ENCODE measurements at regions not wholly inside any gene's neighbourhood (a gene's known extent, or its start where the extent isn't known, plus 50 kb on each side); places are given as distances from the start of the nearest gene placed in this dataset.

- no peak overlapping the region for H3K4me3 ChIP-seq (ENCODE audit: low read depth, low read length, poor library complexity, severe bottlenecking)
- TF ChIP-seq CTCF (conservative IDR thresholded peaks at IDR 0.05; ENCODE audit: low read depth, low read length), result no peak
- no peak for TF ChIP-seq EZH2 (IDR thresholded peaks at IDR 0.05; ENCODE audit: borderline replicate concordance, low read depth, low read length, poor library complexity, severe bottlenecking)
- no peaks in the 10 kb centered on the region for H3K36me3 ChIP-seq (ENCODE audit: insufficient read depth, low read length, poor library complexity, severe bottlenecking)
- intact Hi-C loops (cut with micrococcal nuclease; ENCODE audit: unreplicated experiment), result no loop called here
- ChIA-PET POLR2A (ENCODE audit: low non-redundant PET) (no interaction called here), CTCF (no interaction called here)
- peak; percentile 23 for DNase-seq (ENCODE audit: low spot score)
- H3K27ac ChIP-seq (ENCODE audit: low read depth, low read length, poor library complexity, severe bottlenecking), result no peak overlapping the region
- H3K9me3 ChIP-seq (ENCODE audit: low read depth, low read length, poor library complexity, severe bottlenecking), result no peaks in the 10 kb centered on the region
- H3K27me3 ChIP-seq (replicated peaks; ENCODE audit: insufficient read depth, low read depth, low read length, poor library complexity), result no peaks in the 10 kb centered on the region
- no peaks in the 10 kb centered on the region for H3K4me1 ChIP-seq (ENCODE audit: insufficient read depth, low read length, poor library complexity, severe bottlenecking)
- BruUV-seq (replicated peaks), result no TSS peak
Measured at GRCh38 chr5:10913841-10914240, 152.8 kb upstream of the DAP start.

- no peak overlapping the region for H3K4me3 ChIP-seq (ENCODE audit: low read depth, low read length, poor library complexity, severe bottlenecking)
- no TSS peak for BruUV-seq (replicated peaks)
- no peaks in the 10 kb centered on the region for H3K36me3 ChIP-seq (ENCODE audit: insufficient read depth, low read length, poor library complexity, severe bottlenecking)
- ChIA-PET CTCF (no interaction called here), POLR2A (ENCODE audit: low non-redundant PET) (no interaction called here)
- intact Hi-C loops (cut with micrococcal nuclease; ENCODE audit: unreplicated experiment), result no loop called here
- no peaks in the 10 kb centered on the region for H3K9me3 ChIP-seq (ENCODE audit: low read depth, low read length, poor library complexity, severe bottlenecking)
- no peak overlapping the region for H3K27ac ChIP-seq (ENCODE audit: low read depth, low read length, poor library complexity, severe bottlenecking)
- H3K27me3 ChIP-seq (replicated peaks; ENCODE audit: insufficient read depth, low read depth, low read length, poor library complexity), result no peaks in the 10 kb centered on the region
- H3K4me1 ChIP-seq (ENCODE audit: insufficient read depth, low read length, poor library complexity, severe bottlenecking), result no peaks in the 10 kb centered on the region
- TF ChIP-seq CTCF (conservative IDR thresholded peaks at IDR 0.05; ENCODE audit: low read depth, low read length) (no peak), EZH2 (IDR thresholded peaks at IDR 0.05; ENCODE audit: borderline replicate concordance, low read depth, low read length, poor library complexity, severe bottlenecking) (no peak)
- DNase-seq (ENCODE audit: low spot score), result peak; percentile 1
Measured at GRCh38 chr5:10913181-10913810, 152.3 kb upstream of the DAP start.

GRCh38 chr5:10912435-10912834 is 151.4 kb upstream of the DAP start:
- POLR2A ChIA-PET (ENCODE audit: low non-redundant PET), result no interaction called here
- Histone ChIP-seq H3K4me1 (ENCODE audit: insufficient read depth, low read length, poor library complexity, severe bottlenecking) (no peaks in the 10 kb centered on the region), H3K27ac (ENCODE audit: low read depth, low read length, poor library complexity, severe bottlenecking) (no peak overlapping the region), H3K36me3 (ENCODE audit: insufficient read depth, low read length, poor library complexity, severe bottlenecking) (no peaks in the 10 kb centered on the region), H3K27me3 (replicated peaks; ENCODE audit: insufficient read depth, low read depth, low read length, poor library complexity) (no peaks in the 10 kb centered on the region), H3K9me3 (ENCODE audit: low read depth, low read length, poor library complexity, severe bottlenecking) (no peaks in the 10 kb centered on the region), H3K4me3 (ENCODE audit: low read depth, low read length, poor library complexity, severe bottlenecking) (no peak overlapping the region)
- no peak for DNase-seq (ENCODE audit: low spot score)
- intact Hi-C loops (cut with micrococcal nuclease; ENCODE audit: unreplicated experiment), result no loop called here
- BruUV-seq (replicated peaks), result no TSS peak
- TF ChIP-seq EZH2 (IDR thresholded peaks at IDR 0.05; ENCODE audit: borderline replicate concordance, low read depth, low read length, poor library complexity, severe bottlenecking), result no peak
- TF ChIP-seq CTCF (conservative IDR thresholded peaks at IDR 0.05; ENCODE audit: low read depth, low read length), result no peak
- CTCF ChIA-PET, result no interaction called here
